ENCODE measurements at regions not wholly inside any gene's neighbourhood (a gene's known extent, or its start where the extent isn't known, plus 50 kb on each side); places are given as distances from the start of the nearest gene placed in this dataset.
A peak's percentile ranks its signal among the peaks of the same experiment; 100 is the strongest.

- no peak overlapping the region for H3K4me3 Mint-ChIP-seq
- TF ChIP-seq CTCF (IDR thresholded peaks at IDR 0.05) = no peak
- peaks cover 14% of the 10 kb centered on the region for H3K4me1 Mint-ChIP-seq (ENCODE audit: low read depth)
- no peak for DNase-seq
- no peaks in the 10 kb centered on the region for H3K36me3 Mint-ChIP-seq (ENCODE audit: low read depth)
- no peak overlapping the region for H3K27ac Mint-ChIP-seq
- no peaks in the 10 kb centered on the region for H3K27me3 Mint-ChIP-seq (ENCODE audit: insufficient read depth)
- no peaks in the 10 kb centered on the region for H3K9me3 Mint-ChIP-seq
Measured at GRCh38 chr14:86539361-86540070, 1009.6 kb downstream of the FLRT2 start.

- Mint-ChIP-seq H3K4me3 (no peak overlapping the region), H3K4me1 (ENCODE audit: low read depth) (peaks cover 6% of the 10 kb centered on the region; the same call in 1 of the 2 replicates), H3K9me3 (0 out of 2 replicates have a peak, but pooled peaks cover 6% of the 10 kb centered on the region), H3K27ac (no peak overlapping the region), H3K27me3 (ENCODE audit: insufficient read depth) (no peaks in the 10 kb centered on the region), H3K36me3 (ENCODE audit: low read depth) (no peaks in the 10 kb centered on the region)
- no peak for DNase-seq
- no peak for TF ChIP-seq CTCF (IDR thresholded peaks at IDR 0.05)
Measured at GRCh38 chr14:86533834-86534233, 1003.9 kb downstream of the FLRT2 start.

GRCh38 chr14:86532219-86532618 lies 1002.3 kb downstream of the FLRT2 start:
- 0 out of 2 replicates have a peak, but pooled peaks cover 6% of the 10 kb centered on the region for H3K9me3 Mint-ChIP-seq
- H3K27me3 Mint-ChIP-seq (ENCODE audit: insufficient read depth) = no peaks in the 10 kb centered on the region
- peak; percentile 23 for DNase-seq
- no peaks in the 10 kb centered on the region for H3K36me3 Mint-ChIP-seq (ENCODE audit: low read depth)
- no peak overlapping the region for H3K27ac Mint-ChIP-seq
- H3K4me3 Mint-ChIP-seq = no peak overlapping the region
- H3K4me1 Mint-ChIP-seq (ENCODE audit: low read depth) = peaks cover 11% of the 10 kb centered on the region
- TF ChIP-seq CTCF (IDR thresholded peaks at IDR 0.05) = no peak

- Mint-ChIP-seq H3K36me3 (ENCODE audit: low read depth) (no peaks in the 10 kb centered on the region), H3K27ac (no peak overlapping the region), H3K27me3 (ENCODE audit: insufficient read depth) (no peaks in the 10 kb centered on the region), H3K9me3 (0 out of 2 replicates have a peak, but pooled peaks cover 6% of the 10 kb centered on the region), H3K4me3 (no peak overlapping the region), H3K4me1 (ENCODE audit: low read depth) (peaks cover 16% of the 10 kb centered on the region)
- no peak for TF ChIP-seq CTCF (IDR thresholded peaks at IDR 0.05)
- DNase-seq = no peak
Measured at GRCh38 chr14:86530457-86530856, 1000.5 kb downstream of the FLRT2 start.

GRCh38 chr14:86527312-86527711 lies 997.4 kb downstream of the FLRT2 start:
- Mint-ChIP-seq H3K27me3 (ENCODE audit: insufficient read depth) (no peaks in the 10 kb centered on the region), H3K36me3 (ENCODE audit: low read depth) (no peaks in the 10 kb centered on the region), H3K4me1 (ENCODE audit: low read depth) (peaks cover 11% of the 10 kb centered on the region), H3K9me3 (0 out of 2 replicates have a peak, but pooled peaks cover 6% of the 10 kb centered on the region), H3K27ac (no peak overlapping the region), H3K4me3 (no peak overlapping the region)
- no peak for TF ChIP-seq CTCF (IDR thresholded peaks at IDR 0.05)
- DNase-seq = no peak
